GM13976 (cell line): ENCODE measurements at regions not wholly inside any gene's neighbourhood (a gene's known extent, or its start where the extent isn't known, plus 50 kb on each side); places are given as distances from the start of the nearest gene placed in this dataset.

Experiments used
- DNase-seq: peaks from one replicate; pipeline ENCODE4 v3.0.0; 2012; ENCODE audit warnings: low spot score
- CTCF ChIP-seq: IDR thresholded peaks from 2 replicates; pipeline ENCODE4 v1.5.1; 2012; ENCODE audit warnings: borderline replicate concordance, mild to moderate bottlenecking; ENCODE audit not compliant: insufficient read depth; ENCODE audit errors: extremely low read depth, missing control alignments, control extremely low read depth
- in situ Hi-C: fragments of 300-500 bp; cut with MboI; formaldehyde crosslinking; loops from one replicate; pipeline ENCODE4 v1.12.0; 2022; ENCODE audit warnings: low sequenced_read_pairs, mixed read lengths, inconsistent platforms; ENCODE audit not compliant: unreplicated experiment

- DNase-seq = no peak
- in situ Hi-C loops = no loop called here
- TF ChIP-seq CTCF = no peak
These were observed 783.3 kb upstream of the API5 start for GRCh38 chr11:42528471-42528870.

- no peak for DNase-seq
- in situ Hi-C loops = no loop called here
- TF ChIP-seq CTCF = no peak
These were observed 782.9 kb upstream of the API5 start for GRCh38 chr11:42528911-42529310.

- DNase-seq = no peak
- in situ Hi-C loops = no loop called here
- no peak for TF ChIP-seq CTCF
These were observed 775.0 kb upstream of the API5 start for GRCh38 chr11:42536611-42537360.

GRCh38 chr11:42542336-42542735, 769.5 kb upstream of the API5 start:
- in situ Hi-C loops = no loop called here
- TF ChIP-seq CTCF = no peak
- DNase-seq = no peak

- in situ Hi-C loops = no loop called here
These were observed 767.9 kb upstream of the API5 start for GRCh38 chr11:42543844-42544419.

GRCh38 chr11:42544726-42545125, 767.1 kb upstream of the API5 start:
- in situ Hi-C loops = no loop called here
- no peak for DNase-seq
- TF ChIP-seq CTCF = no peak

More at GRCh38 chr11:42543844-42544419, 767.9 kb upstream of the API5 start:
- no peak for TF ChIP-seq CTCF
- no peak for DNase-seq
